Femur (tissue), 1 donor: ENCODE measurements at regions not wholly inside any gene's neighbourhood (a gene's known extent, or its start where the extent isn't known, plus 50 kb on each side); places are given as distances from the start of the nearest gene placed in this dataset.

Experiments
- DNase-seq: peaks from one replicate; pipeline ENCODE4 v3.0.0-alpha.2; 2017

- DNase-seq, result no peak
These were observed 550.2 kb upstream of the TENM3 start for GRCh38 chr4:181692965-181693364.

- no peak for DNase-seq
These were observed 549.7 kb upstream of the TENM3 start for GRCh38 chr4:181693517-181693916.

GRCh38 chr4:181698221-181698620 lies 545.0 kb upstream of the TENM3 start:
- no peak for DNase-seq

- no peak for DNase-seq
These were observed 542.0 kb upstream of the TENM3 start for GRCh38 chr4:181701214-181701613.

GRCh38 chr4:181701894-181702293 lies 541.3 kb upstream of the TENM3 start:
- no peak for DNase-seq

- DNase-seq, result no peak
These were observed 540.2 kb upstream of the TENM3 start for GRCh38 chr4:181702864-181703495.

- DNase-seq, result no peak
These were observed 533.1 kb upstream of the TENM3 start for GRCh38 chr4:181710143-181710542.

GRCh38 chr4:181711387-181711786 lies 531.8 kb upstream of the TENM3 start:
- no peak for DNase-seq

- no peak for DNase-seq
These were observed 514.8 kb upstream of the TENM3 start for GRCh38 chr4:181728305-181728966.

GRCh38 chr4:181731900-181732299 lies 511.3 kb upstream of the TENM3 start:
- DNase-seq, result no peak

GRCh38 chr4:181737744-181738143 lies 505.5 kb upstream of the TENM3 start:
- DNase-seq, result no peak

GRCh38 chr4:181739031-181739430 lies 504.2 kb upstream of the TENM3 start:
- no peak for DNase-seq

GRCh38 chr4:181741513-181741912 lies 501.7 kb upstream of the TENM3 start:
- no peak for DNase-seq

- DNase-seq, result no peak
These were observed 497.1 kb upstream of the TENM3 start for GRCh38 chr4:181745933-181746625.

GRCh38 chr4:181748581-181748980 lies 494.6 kb upstream of the TENM3 start:
- DNase-seq, result no peak

- no peak for DNase-seq
These were observed 490.7 kb upstream of the TENM3 start for GRCh38 chr4:181752516-181752915.

- no peak for DNase-seq
These were observed 490.0 kb upstream of the TENM3 start for GRCh38 chr4:181753207-181753606.

GRCh38 chr4:181755846-181756245 lies 487.4 kb upstream of the TENM3 start:
- DNase-seq, result no peak

- no peak for DNase-seq
These were observed 486.6 kb upstream of the TENM3 start for GRCh38 chr4:181756451-181757095.

GRCh38 chr4:181757098-181757497 lies 486.1 kb upstream of the TENM3 start:
- no peak for DNase-seq

- DNase-seq, result no peak
These were observed 485.1 kb upstream of the TENM3 start for GRCh38 chr4:181757910-181758660.

GRCh38 chr4:181760560-181760959 lies 482.6 kb upstream of the TENM3 start:
- DNase-seq, result no peak

- DNase-seq, result no peak
These were observed 482.0 kb upstream of the TENM3 start for GRCh38 chr4:181761156-181761555.
